HG03039 (cell line): ENCODE measurements at regions not wholly inside any gene's neighbourhood (a gene's known extent, or its start where the extent isn't known, plus 50 kb on each side); places are given as distances from the start of the nearest gene placed in this dataset.
"Not testable (repeated sequence)": the region's sequence is repeated elsewhere in the genome, so short reads cannot be mapped to it uniquely, and the experiment has no call there.

Experiments used
- ATAC-seq: cut with Tn5 transposase; IDR thresholded peaks from one replicate; pipeline ENCODE4 v1.9.1; 2021; ENCODE audit warnings: mild to moderate bottlenecking, moderate library complexity; ENCODE audit not compliant: unreplicated experiment

- ATAC-seq: not testable (repeated sequence)
Observed at GRCh38 chr4:17436047-17436749, 75.7 kb downstream of the QDPR start.

- no peak for ATAC-seq
Observed at GRCh38 chr4:17433827-17434226, 78.1 kb downstream of the QDPR start.

- ATAC-seq: no peak
Observed at GRCh38 chr4:17427991-17428390, 83.9 kb downstream of the QDPR start.

GRCh38 chr4:17426222-17426621 is 85.7 kb downstream of the QDPR start:
- no peak for ATAC-seq

GRCh38 chr4:17418010-17418409 is 93.9 kb downstream of the QDPR start:
- ATAC-seq: no peak

- no peak for ATAC-seq
Observed at GRCh38 chr4:17414392-17414791, 97.5 kb downstream of the QDPR start.

GRCh38 chr4:17400686-17401085 is 111.2 kb downstream of the QDPR start:
- ATAC-seq: no peak

GRCh38 chr4:17398805-17399204 is 113.1 kb downstream of the QDPR start:
- no peak for ATAC-seq

- no peak for ATAC-seq
Observed at GRCh38 chr4:17398035-17398434, 113.9 kb downstream of the QDPR start.

GRCh38 chr4:17397611-17398010 is 114.3 kb downstream of the QDPR start:
- no peak for ATAC-seq

- no peak for ATAC-seq
Observed at GRCh38 chr4:17385403-17385802, 126.5 kb downstream of the QDPR start.

- no peak for ATAC-seq
Observed at GRCh38 chr4:17380347-17380746, 131.5 kb downstream of the QDPR start.

GRCh38 chr4:17376205-17376604 is 135.7 kb downstream of the QDPR start:
- ATAC-seq: no peak

- no peak for ATAC-seq
Observed at GRCh38 chr4:17373666-17374065, 138.2 kb downstream of the QDPR start.

- ATAC-seq: no peak
Observed at GRCh38 chr4:17370818-17371217, 141.1 kb downstream of the QDPR start.

- ATAC-seq: no peak
Observed at GRCh38 chr4:17368408-17368807, 143.5 kb downstream of the QDPR start.

GRCh38 chr4:17367201-17367600 is 144.7 kb downstream of the QDPR start:
- ATAC-seq: no peak

GRCh38 chr4:17366496-17366895 is 145.4 kb downstream of the QDPR start:
- no peak for ATAC-seq

- ATAC-seq: no peak
Observed at GRCh38 chr4:17362430-17362829, 149.5 kb downstream of the QDPR start.

- no peak for ATAC-seq
Observed at GRCh38 chr4:17358241-17358640, 153.6 kb downstream of the QDPR start.

GRCh38 chr4:17356926-17357325 is 155.0 kb downstream of the QDPR start:
- no peak for ATAC-seq

GRCh38 chr4:17352357-17352756 is 159.5 kb downstream of the QDPR start:
- ATAC-seq: no peak

GRCh38 chr4:17347445-17347844 is 164.4 kb downstream of the QDPR start:
- no peak for ATAC-seq
